Daoy (cell line): ENCODE measurements at regions not wholly inside any gene's neighbourhood (a gene's known extent, or its start where the extent isn't known, plus 50 kb on each side); places are given as distances from the start of the nearest gene placed in this dataset.

ENCODE experiments used
- DNase-seq: peaks from one replicate; pipeline ENCODE4 v3.0.0-alpha.2; 2015; ENCODE audit warnings: low read depth

GRCh38 chr10:31644931-31645633 lies 283.5 kb downstream of the ARHGAP12 start:
- peak; percentile 11 for DNase-seq

- no peak for DNase-seq
These were observed 286.4 kb downstream of the ARHGAP12 start for GRCh38 chr10:31642281-31642680.

GRCh38 chr10:31635415-31636065 lies 293.1 kb downstream of the ARHGAP12 start:
- DNase-seq: no peak

- no peak for DNase-seq
These were observed 293.6 kb downstream of the ARHGAP12 start for GRCh38 chr10:31635009-31635408.

GRCh38 chr10:31630861-31631567 lies 297.6 kb downstream of the ARHGAP12 start:
- DNase-seq: no peak

GRCh38 chr10:31625566-31625965 lies 303.1 kb downstream of the ARHGAP12 start:
- no peak for DNase-seq

GRCh38 chr10:31624611-31625010 lies 304.0 kb downstream of the ARHGAP12 start:
- DNase-seq: no peak

- DNase-seq: no peak
These were observed 304.7 kb downstream of the ARHGAP12 start for GRCh38 chr10:31623947-31624346.

- no peak for DNase-seq
These were observed 304.4 kb downstream of the ZEB1 start for GRCh38 chr10:31623466-31623865.

GRCh38 chr10:31622978-31623377 lies 304.0 kb downstream of the ZEB1 start:
- DNase-seq: no peak

- DNase-seq: no peak
These were observed 302.7 kb downstream of the ZEB1 start for GRCh38 chr10:31621733-31622132.

- peak; percentile 58 for DNase-seq
These were observed 301.5 kb downstream of the ZEB1 start for GRCh38 chr10:31620226-31621151.

GRCh38 chr10:31619531-31620061 lies 300.6 kb downstream of the ZEB1 start:
- DNase-seq: no peak

GRCh38 chr10:31618541-31619291 lies 299.7 kb downstream of the ZEB1 start:
- DNase-seq: peak; percentile 13

- DNase-seq: no peak
These were observed 298.7 kb downstream of the ZEB1 start for GRCh38 chr10:31617757-31618156.

- no peak for DNase-seq
These were observed 298.1 kb downstream of the ZEB1 start for GRCh38 chr10:31617133-31617532.

- no peak for DNase-seq
These were observed 296.1 kb downstream of the ZEB1 start for GRCh38 chr10:31615129-31615528.

GRCh38 chr10:31614611-31615010 lies 295.6 kb downstream of the ZEB1 start:
- no peak for DNase-seq

GRCh38 chr10:31612082-31612481 lies 293.1 kb downstream of the ZEB1 start:
- DNase-seq: no peak

- no peak for DNase-seq
These were observed 292.1 kb downstream of the ZEB1 start for GRCh38 chr10:31611161-31611560.

GRCh38 chr10:31607481-31607880 lies 288.5 kb downstream of the ZEB1 start:
- no peak for DNase-seq
